NB4 (cell line): ENCODE measurements at regions not wholly inside any gene's neighbourhood (a gene's known extent, or its start where the extent isn't known, plus 50 kb on each side); places are given as distances from the start of the nearest gene placed in this dataset.

ENCODE experiments used
- DNase-seq: peaks from one replicate; pipeline ENCODE4 v3.0.0; 2010; ENCODE audit warnings: low read depth
- H3K4me3 ChIP-seq: one replicate; pipeline ENCODE4 v1.5.1; 2011; ENCODE audit warnings: mild to moderate bottlenecking, low read depth, low read length, moderate library complexity
- CTCF ChIP-seq: IDR thresholded peaks from one replicate; pipeline ENCODE4 v1.5.1; 2012; ENCODE audit warnings: low read depth, low read length
- MAX ChIP-seq: IDR thresholded peaks from 2 replicates; pipeline ENCODE4 v1.6.1; 2011; ENCODE audit warnings: low read depth, low read length
- MYC ChIP-seq: IDR thresholded peaks from 2 replicates; pipeline ENCODE4 v1.6.1; 2011; ENCODE audit warnings: low read depth, low read length
- POLR2A ChIP-seq: IDR thresholded peaks from 2 replicates; pipeline ENCODE4 v1.6.1; 2011; ENCODE audit warnings: mild to moderate bottlenecking; ENCODE audit not compliant: insufficient read length; ENCODE audit errors: extremely low read depth

DNA sequence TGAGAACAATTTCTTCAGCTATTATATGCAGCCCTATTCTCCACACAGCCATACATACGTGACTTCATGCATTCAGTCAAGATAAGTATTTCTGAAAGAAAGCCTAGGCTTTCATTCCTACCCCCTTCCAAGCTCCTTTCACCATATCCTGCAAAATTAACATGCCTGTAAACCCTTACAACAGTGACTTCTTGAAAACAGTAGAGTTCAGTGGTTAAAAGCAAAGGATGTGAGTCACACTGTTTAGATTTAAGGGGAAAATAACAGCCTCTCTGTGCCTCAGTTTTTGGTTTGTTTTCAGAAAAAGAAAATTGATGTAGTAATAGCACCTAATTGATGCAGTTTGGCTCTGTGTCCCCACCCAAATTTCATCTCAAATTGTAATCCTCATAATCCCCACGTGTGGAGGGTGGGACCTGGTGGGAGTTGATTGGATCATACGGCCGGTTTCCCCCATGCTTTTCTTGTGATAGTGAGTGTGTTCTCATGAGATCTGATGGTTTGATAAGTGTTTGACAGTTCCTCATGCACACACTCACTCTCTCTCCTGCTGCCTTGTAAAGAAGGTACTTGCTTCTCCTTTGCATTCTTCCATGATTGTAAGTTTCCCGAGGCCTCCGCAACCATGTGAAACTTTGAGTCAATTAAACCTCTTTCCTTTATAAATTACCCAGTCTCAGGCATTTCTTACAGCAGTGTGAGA is 264.8 kb downstream of the CETN3 start:
- no peak for DNase-seq
- TF ChIP-seq MYC = no peak
- TF ChIP-seq CTCF = no peak
- TF ChIP-seq MAX = no peak
- no peak for TF ChIP-seq POLR2A
- H3K4me3 ChIP-seq = no peak overlapping the region

- DNase-seq = no peak
- TF ChIP-seq MYC (no peak), POLR2A (no peak), MAX (no peak), CTCF (no peak)
- no peak overlapping the region for H3K4me3 ChIP-seq
These were observed 267.0 kb downstream of the CETN3 start for GRCh38 chr5:90142541-90142940.

- DNase-seq = no peak
- TF ChIP-seq CTCF (no peak), MYC (no peak), POLR2A (no peak), MAX (no peak)
These were observed 267.6 kb downstream of the CETN3 start for GRCh38 chr5:90141984-90142383.

GRCh38 chr5:90136952-90137528 is 272.5 kb downstream of the CETN3 start:
- no peak for DNase-seq
- TF ChIP-seq POLR2A = no peak
- TF ChIP-seq MAX = no peak
- TF ChIP-seq MYC = no peak
- TF ChIP-seq CTCF = no peak
- no peak overlapping the region for H3K4me3 ChIP-seq

More at GRCh38 chr5:90141984-90142383, 267.6 kb downstream of the CETN3 start:
- no peak overlapping the region for H3K4me3 ChIP-seq

DNA sequence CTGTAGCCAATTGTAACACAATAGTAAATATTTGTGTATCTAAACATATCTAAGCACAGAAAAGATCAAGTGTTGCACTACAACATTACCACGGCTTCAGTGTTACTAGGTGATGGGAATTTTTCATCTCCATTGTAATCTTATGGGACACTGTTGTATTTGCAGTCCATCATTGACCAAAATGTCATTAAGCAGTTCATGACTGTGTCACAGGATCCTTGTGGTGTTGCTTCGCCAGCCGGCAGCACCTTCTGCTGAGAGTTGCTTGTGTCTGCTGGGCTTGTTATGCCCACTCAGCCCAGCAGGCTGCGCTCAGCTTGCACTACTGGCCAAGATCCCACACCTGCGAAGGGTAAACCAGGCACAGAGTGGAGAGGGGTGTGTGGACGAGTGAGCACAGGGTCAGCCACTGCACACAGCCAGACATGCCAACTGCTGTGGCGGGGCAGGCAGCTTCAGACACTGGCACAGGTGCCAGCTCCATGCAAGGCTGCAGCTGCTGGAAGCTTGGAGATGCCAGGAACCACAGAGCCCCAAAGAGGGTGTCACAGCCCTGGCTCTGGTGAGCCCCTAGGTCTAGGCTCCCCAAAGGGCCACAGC is 273.7 kb downstream of the CETN3 start:
- TF ChIP-seq POLR2A = no peak
- peak; percentile 31 for TF ChIP-seq CTCF
- no peak for TF ChIP-seq MAX
- H3K4me3 ChIP-seq = no peak overlapping the region
- peak; percentile 7 for DNase-seq
